ENCODE measurements at regions not wholly inside any gene's neighbourhood (a gene's known extent, or its start where the extent isn't known, plus 50 kb on each side); places are given as distances from the start of the nearest gene placed in this dataset.
"Not testable (repeated sequence)": the region's sequence is repeated elsewhere in the genome, so short reads cannot be mapped to it uniquely, and the experiment has no call there.

DNA sequence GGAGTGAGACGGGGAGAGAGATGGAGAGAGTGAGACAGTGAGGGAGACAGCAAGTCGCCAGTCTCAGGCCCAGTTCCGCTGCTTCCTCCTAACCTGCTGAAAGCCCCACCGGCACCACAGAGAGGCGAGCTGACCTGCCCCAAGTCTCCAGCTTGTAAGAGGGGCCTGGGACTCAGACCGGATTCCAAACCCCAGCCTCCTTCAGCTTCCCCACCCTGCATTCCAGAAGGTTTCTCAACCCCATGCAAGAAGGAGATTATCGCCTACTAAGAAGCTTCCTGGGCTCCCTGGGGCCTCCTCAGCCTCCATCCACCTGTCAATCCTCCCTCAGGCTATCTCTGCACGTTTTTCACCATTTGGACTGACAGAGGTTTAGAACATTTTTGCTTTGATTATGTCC, 173.1 kb upstream of the RAB6C start:
- intact Hi-C loops (cut with micrococcal nuclease; ENCODE audit: unreplicated experiment) (no loop called here), in situ Hi-C loops (cut with HindIII; ENCODE audit: extremely low pct_ligation_motif_present, low pct_unique_long_range_greater_than_20kb) (no loop called here)
- ChIA-PET POLR2A (no interaction called here), CTCF (ENCODE audit: low intra/inter-chr PET ratio, low total read pairs) (no interaction called here)
- ATAC-seq (no peak), FAIRE-seq (no peak), DNase-seq (ENCODE audit: low spot score) (no peak)
- Histone ChIP-seq H3K9me3 (ENCODE audit: low read length) (no peaks in the 10 kb centered on the region), H3K79me2 (ENCODE audit: insufficient read depth, low read length) (no peaks in the 10 kb centered on the region), H3K4me1 (ENCODE audit: insufficient read depth, low read length) (no peaks in the 10 kb centered on the region), H3K36me3 (replicated peaks in 1 of 2; ENCODE audit: control insufficient read depth in 1 of 2, insufficient read depth in 2 of 2, low read length in 2 of 2) (no peaks in the 10 kb centered on the region), H3K27me3 (ENCODE audit: control insufficient read depth in 1 of 2, insufficient read depth in 2 of 2, low read length in 2 of 2) (peaks cover 0 to 50% of the 10 kb centered on the region in 2 experiments; a peak in 4 of 5 replicates), H4K20me1 (ENCODE audit: insufficient read depth, low read length) (no peaks in the 10 kb centered on the region; the same call in 1 of the 2 replicates), H2AFZ (ENCODE audit: low read length) (no peak overlapping the region), H3K4me2 (ENCODE audit: low read depth, low read length) (no peak overlapping the region), H3K9ac (ENCODE audit: insufficient read depth, low read depth, low read length) (no peak overlapping the region), H3K27ac (ENCODE audit: extremely low read length, insufficient read depth, low read length) (no peak overlapping the region), H3K4me3 (replicated peaks in 1 of 3; ENCODE audit: insufficient read depth in 1 of 3, low read depth in 2 of 3, low read length in 3 of 3) (no peak overlapping the region)
- BruUV-seq (replicated peaks): no TSS peak
- TF ChIP-seq YY1 (IDR thresholded peaks at IDR 0.05; ENCODE audit: insufficient read depth, insufficient replicate concordance, low read depth, low read length) (no peak), ZNF430 (CRISPR knock-in tag; IDR thresholded peaks at IDR 0.05) (no peak), ZNF562 (CRISPR knock-in tag; IDR thresholded peaks at IDR 0.05; ENCODE audit: borderline replicate concordance) (no peak)
- WGBS (ENCODE audit: low lambda C conversion rate): 21% methylated on average over 7 of the region's 8 CpGs

DNA sequence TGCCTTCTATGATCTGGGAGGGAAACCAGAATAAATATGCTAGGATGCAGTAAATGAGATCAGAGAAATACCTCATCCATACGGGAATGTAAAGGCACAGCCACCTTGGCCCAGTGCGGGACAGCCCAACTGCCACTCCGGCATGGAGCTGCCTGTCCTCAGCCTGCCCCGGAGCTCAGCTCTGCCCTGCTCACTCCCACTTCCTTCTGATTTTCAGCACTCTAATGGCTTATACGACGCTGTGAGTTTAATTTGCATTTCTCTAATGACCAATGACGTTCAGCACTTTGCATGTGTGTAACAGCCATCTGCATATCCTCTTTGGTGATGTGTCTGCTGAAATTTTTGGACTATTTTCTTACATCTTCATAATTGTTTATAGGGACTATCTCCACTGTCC, 172.5 kb upstream of the RAB6C start:
- intact Hi-C loops (cut with micrococcal nuclease; ENCODE audit: unreplicated experiment): no loop called here
- H3K9ac ChIP-seq (ENCODE audit: insufficient read depth, low read depth, low read length): no peak overlapping the region
- peaks cover 0 to 53% of the 10 kb centered on the region in 2 experiments; a peak in 4 of 5 replicates for H3K27me3 ChIP-seq (ENCODE audit: control insufficient read depth in 1 of 2, insufficient read depth in 2 of 2, low read length in 2 of 2)
- WGBS (ENCODE audit: low lambda C conversion rate): 27% methylated on average over 7 of the region's 7 CpGs
- no peak for DNase-seq (ENCODE audit: low spot score)
- POLR2A ChIA-PET: no interaction called here
- no peak for ATAC-seq
- H3K79me2 ChIP-seq (ENCODE audit: insufficient read depth, low read length): no peaks in the 10 kb centered on the region
- CTCF ChIA-PET (ENCODE audit: low intra/inter-chr PET ratio, low total read pairs): no interaction called here
- H4K20me1 ChIP-seq (ENCODE audit: insufficient read depth, low read length): no peaks in the 10 kb centered on the region; the same call in 1 of the 2 replicates
- no peak overlapping the region for H3K27ac ChIP-seq (ENCODE audit: extremely low read length, insufficient read depth, low read length)
- no peak overlapping the region for H3K4me2 ChIP-seq (ENCODE audit: low read depth, low read length)
- in situ Hi-C loops (cut with HindIII; ENCODE audit: extremely low pct_ligation_motif_present, low pct_unique_long_range_greater_than_20kb): no loop called here
- no peaks in the 10 kb centered on the region for H3K4me1 ChIP-seq (ENCODE audit: insufficient read depth, low read length)
- no peak for TF ChIP-seq NR2F2 (IDR thresholded peaks at IDR 0.05; ENCODE audit: borderline replicate concordance, low read depth)
- TF ChIP-seq AGO2 (optimal IDR thresholded peaks at IDR 0.05; ENCODE audit: low read depth, low read length): no peak
- TF ChIP-seq DMAP1 (CRISPR knock-in tag; IDR thresholded peaks at IDR 0.05): no peak
- TF ChIP-seq, protein P1, sequence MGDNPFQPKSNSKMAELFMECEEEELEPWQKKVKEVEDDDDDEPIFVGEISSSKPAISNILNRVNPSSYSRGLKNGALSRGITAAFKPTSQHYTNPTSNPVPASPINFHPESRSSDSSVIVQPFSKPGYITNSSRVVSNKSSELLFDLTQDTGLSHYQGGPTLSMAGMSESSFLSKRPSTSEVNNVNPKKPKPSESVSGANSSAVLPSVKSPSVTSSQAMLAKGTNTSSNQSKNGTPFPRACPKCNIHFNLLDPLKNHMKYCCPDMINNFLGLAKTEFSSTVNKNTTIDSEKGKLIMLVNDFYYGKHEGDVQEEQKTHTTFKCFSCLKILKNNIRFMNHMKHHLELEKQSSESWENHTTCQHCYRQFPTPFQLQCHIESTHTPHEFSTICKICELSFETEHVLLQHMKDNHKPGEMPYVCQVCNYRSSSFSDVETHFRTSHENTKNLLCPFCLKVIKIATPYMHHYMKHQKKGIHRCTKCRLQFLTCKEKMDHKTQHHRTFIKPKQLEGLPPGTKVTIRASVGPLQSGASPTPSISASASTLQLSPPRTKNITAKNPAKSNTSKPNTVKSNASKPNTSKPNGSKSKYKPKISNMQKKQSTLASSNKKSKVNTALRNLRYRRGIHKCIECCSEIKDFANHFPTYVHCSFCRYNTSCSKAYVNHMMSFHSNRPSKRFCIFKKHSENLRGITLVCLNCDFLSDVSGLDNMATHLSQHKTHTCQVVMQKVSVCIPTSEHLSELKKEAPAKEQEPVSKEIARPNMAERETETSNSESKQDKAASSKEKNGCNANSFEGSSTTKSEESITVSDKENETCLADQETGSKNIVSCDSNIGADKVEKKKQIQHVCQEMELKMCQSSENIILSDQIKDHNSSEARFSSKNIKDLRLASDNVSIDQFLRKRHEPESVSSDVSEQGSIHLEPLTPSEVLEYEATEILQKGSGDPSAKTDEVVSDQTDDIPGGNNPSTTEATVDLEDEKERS (CRISPR knock-in tag; IDR thresholded peaks at IDR 0.05): no peak
- H2AFZ ChIP-seq (ENCODE audit: low read length): no peak overlapping the region
- no peaks in the 10 kb centered on the region for H3K36me3 ChIP-seq (replicated peaks in 1 of 2; ENCODE audit: control insufficient read depth in 1 of 2, insufficient read depth in 2 of 2, low read length in 2 of 2)
- H3K4me3 ChIP-seq (replicated peaks in 1 of 3; ENCODE audit: insufficient read depth in 1 of 3, low read depth in 2 of 3, low read length in 3 of 3): no peak overlapping the region
- H3K9me3 ChIP-seq (ENCODE audit: low read length): no peaks in the 10 kb centered on the region
- no peak for FAIRE-seq
- BruUV-seq (replicated peaks): no TSS peak

DNA sequence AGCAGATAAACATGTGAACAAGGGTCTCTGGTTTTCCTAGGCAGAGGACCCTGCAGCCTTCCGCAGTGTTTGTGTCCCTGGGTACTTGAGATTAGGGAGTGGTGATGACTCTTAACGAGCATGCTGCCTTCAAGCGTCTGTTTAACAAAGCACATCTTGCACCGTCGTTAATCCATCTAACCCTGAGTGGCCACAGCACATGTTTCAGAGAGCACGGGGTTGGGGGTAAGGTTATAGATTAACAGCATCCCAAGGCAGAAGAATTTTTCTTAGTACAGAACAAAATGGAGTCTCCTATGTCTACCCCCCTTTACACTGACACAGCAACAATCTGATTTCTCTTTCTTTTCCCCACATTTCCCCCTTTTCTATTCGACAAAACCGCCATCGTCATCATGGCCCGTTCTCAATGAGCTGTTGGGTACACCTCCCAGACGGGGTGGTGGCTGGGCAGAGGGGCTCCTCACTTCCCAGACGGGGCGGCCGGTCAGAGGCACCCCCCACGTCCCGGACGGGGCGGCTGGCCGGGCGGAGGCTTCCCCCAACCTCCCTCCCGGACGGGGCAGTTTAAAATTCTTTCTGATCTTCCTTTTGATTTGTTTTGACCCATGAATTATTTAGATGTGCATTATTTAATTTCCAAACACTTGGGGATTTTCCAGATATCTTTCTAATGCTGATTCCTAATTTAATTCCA, 171.7 kb upstream of the RAB6C start:
- H3K4me3 ChIP-seq (replicated peaks in 1 of 3; ENCODE audit: insufficient read depth in 1 of 3, low read depth in 2 of 3, low read length in 3 of 3); H3K79me2 ChIP-seq (ENCODE audit: insufficient read depth, low read length); intact Hi-C loops (cut with micrococcal nuclease; ENCODE audit: unreplicated experiment); in situ Hi-C loops (cut with HindIII; ENCODE audit: extremely low pct_ligation_motif_present, low pct_unique_long_range_greater_than_20kb); H4K20me1 ChIP-seq (ENCODE audit: insufficient read depth, low read length); H3K9me3 ChIP-seq (ENCODE audit: low read length); POLR2A ChIA-PET; CTCF ChIA-PET (ENCODE audit: low intra/inter-chr PET ratio, low total read pairs); H3K9ac ChIP-seq (ENCODE audit: insufficient read depth, low read depth, low read length); H2AFZ ChIP-seq (ENCODE audit: low read length); BruUV-seq (replicated peaks); H3K4me2 ChIP-seq (ENCODE audit: low read depth, low read length); H3K27ac ChIP-seq (ENCODE audit: extremely low read length, insufficient read depth, low read length); DNase-seq (ENCODE audit: low spot score); FAIRE-seq; H3K36me3 ChIP-seq (replicated peaks in 1 of 2; ENCODE audit: control insufficient read depth in 1 of 2, insufficient read depth in 2 of 2, low read length in 2 of 2); H3K4me1 ChIP-seq (ENCODE audit: insufficient read depth, low read length); ATAC-seq: not testable (repeated sequence)
- 46% methylated on average over 20 of the region's 22 CpGs for WGBS (ENCODE audit: low lambda C conversion rate)
- H3K27me3 ChIP-seq (ENCODE audit: control insufficient read depth in 1 of 2, insufficient read depth in 2 of 2, low read length in 2 of 2): peaks cover 0 to 53% of the 10 kb centered on the region in 2 experiments; a peak in 4 of 5 replicates
